Hematopoietic multipotent progenitor cell treated with erythropoietin and hydrocortisone succinate and interleukin-3 and kit ligand, for 15 days (in vitro differentiated cells): ENCODE measurements at regions not wholly inside any gene's neighbourhood (a gene's known extent, or its start where the extent isn't known, plus 50 kb on each side); places are given as distances from the start of the nearest gene placed in this dataset.

Experiments
- DNase-seq: peaks from one replicate; pipeline ENCODE4 v3.0.0-alpha.2; 2015; ENCODE audit warnings: low spot score

DNA sequence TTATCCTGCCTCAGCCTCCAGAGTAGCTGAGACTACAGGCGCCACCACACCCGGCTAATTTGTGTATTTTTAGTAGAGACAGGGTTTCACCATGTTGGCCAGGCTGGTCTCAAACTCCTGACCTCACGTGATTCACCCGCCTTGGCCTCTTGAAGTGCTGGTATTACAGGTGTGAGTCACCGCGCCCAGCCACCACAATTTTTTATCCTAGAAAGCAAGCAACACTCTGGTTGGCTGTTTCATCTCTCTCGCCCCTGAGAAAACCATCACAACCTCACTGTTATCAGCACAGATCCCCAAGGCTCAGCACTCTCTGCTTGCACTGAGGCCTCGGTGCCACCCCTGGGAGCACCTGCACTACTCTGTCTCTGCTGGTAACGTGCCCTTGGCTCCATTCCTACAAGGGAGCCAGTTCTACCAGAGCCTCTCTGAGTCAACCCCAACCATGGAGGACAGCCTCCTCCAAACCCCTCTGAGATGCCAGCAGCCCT, 134.8 kb upstream of the AGAP1 start:
- no peak for DNase-seq

DNA sequence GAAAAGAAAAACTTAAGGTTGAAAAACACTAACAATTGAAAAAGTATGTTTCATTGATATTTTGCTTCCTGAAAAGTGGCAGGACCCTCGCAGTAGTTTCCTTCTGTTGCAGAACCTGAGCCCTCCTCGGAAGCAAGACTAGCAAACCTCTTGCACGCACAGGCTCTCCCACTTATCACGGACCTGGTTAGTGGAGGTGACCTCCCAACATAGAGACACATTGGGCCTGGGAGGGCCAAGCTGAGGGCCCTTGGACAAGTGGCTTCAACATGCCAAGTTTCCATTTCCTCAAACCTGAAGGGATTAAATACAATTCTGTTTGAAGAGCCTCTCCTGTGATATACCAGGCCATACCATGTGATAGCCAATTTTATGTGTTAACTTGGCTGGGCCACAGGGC, 133.4 kb upstream of the AGAP1 start:
- no peak for DNase-seq

DNA sequence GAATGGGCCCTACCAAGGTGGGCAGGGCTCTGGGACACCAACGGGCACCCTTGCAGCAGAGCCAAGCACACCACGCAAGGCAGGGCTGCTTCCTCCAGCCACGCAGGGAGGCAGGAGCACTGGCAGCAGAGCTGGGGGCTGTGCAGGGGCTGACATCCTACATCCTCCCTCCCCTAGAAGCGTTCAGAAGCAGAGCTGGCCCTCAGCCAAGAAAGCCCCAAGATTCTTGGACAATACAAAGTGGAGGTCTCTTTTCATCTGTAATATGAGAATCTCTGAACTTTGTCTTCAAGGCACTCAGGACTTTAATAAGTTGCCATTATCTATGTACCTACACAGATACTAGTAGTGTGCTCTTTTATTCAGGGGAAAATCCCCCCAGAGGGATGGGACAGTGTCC, 128.1 kb upstream of the AGAP1 start:
- no peak for DNase-seq

DNA sequence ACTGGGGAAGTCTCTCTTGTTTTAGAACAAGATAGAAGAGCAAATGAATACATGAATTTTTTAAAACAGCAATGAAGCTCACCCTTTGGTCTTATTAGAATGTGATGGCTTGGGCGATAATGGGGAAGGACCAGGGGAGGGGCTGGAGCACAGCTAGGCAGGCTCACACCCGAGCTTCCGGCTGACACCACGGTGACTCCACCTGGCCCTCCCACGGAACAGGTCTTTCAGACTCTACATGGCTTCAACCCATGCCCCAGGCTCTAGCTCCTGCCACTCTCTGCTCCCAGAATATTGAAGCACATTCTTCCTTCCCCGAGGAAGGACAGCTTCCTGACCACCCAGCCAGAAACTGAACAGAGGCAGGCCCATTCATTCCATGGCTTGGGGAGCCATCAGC, 127.5 kb upstream of the AGAP1 start:
- DNase-seq, result no peak

DNA sequence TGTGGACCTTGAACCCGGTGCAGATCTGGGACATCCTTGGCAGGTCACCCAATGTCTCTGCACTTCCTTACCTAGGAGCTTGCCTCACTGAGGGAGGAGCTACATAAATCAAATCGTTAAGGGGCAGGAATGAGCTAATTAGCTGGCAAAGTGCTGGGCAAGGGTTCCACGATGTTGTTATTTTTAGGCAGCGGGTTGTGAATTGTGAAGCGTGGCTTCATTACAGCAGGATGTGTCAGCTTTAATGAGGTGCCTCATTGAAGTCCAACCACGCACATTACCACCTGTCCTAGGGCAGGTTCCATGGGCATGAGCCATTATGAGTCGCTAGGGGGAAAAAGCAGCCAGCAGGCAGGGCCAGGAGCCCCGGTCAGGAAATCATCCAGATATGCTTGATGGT, 127.0 kb upstream of the AGAP1 start:
- no peak for DNase-seq

DNA sequence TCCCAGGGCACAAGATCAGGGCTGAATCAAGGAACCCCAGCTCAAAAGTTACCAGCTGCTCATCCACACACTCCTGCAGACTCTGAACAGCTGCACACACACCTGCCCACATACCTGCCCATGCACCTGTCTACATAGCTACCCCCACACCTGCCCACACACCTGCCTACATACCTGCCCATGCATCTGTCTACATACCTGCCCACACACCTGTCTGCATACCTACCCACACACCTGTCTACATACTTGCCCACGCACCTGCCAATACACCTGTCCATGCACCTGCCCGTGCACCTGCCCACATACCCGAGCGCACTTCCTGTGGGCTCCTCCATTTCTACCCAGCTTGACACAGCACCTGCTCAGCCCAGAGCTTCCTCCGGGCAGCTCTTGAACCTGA, 122.8 kb upstream of the AGAP1 start:
- DNase-seq, result no peak

DNA sequence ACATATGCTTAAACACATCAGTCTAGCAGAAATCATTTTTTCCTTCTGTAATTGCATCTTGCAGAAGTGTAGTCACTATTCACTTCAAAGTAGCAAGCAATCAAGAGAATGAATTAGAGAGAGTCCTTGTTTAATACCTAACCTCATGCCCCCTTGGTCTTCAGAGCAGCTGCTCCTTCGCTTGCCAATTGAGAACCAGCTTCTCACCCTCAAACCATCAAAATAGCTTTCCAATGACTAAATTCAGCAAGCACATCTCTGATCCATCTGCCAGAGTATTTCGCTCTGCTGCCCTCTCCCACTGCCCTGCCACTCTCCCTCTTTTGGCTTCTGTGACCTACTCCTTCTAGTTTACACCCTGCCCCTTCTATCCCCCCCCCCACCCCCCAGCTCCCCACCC, 120.7 kb upstream of the AGAP1 start:
- DNase-seq, result no peak

DNA sequence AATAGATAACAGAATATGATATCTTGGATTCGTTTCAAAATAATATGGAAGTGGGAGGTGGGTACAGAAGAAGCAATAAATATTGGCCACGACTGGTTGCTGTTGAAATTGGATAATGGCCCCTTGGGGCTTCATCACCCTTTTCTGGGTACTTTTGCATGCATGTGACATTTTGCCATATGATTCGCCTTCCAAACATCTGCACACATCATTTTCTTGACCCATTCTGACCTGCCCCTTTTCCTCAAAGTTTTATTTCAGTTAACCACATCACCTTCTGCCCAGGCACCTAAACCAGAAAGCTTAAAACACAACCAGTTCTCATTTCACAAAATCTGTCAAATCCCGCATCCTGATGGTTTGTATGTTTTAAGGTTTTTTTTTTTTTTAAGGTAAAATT, 116.7 kb upstream of the AGAP1 start:
- DNase-seq, result no peak

DNA sequence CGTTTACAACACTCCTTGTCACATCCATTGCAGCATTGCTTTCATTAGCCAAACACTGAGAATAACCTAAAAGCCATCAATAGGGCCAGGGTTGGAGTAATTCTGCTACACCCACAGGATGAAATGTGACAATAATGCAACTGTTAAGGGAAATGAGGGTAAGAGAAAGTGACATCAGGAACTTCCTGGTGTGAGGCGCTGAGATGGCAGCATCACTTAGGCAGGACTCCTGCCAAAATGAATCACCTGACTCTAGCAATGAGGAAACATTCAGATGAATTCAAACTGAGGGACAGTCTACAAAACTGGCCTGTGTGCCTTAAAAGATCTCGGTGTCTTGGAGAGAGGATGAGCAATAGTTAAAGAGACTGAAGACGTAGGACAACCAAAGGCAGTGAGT, 115.6 kb upstream of the AGAP1 start:
- no peak for DNase-seq

DNA sequence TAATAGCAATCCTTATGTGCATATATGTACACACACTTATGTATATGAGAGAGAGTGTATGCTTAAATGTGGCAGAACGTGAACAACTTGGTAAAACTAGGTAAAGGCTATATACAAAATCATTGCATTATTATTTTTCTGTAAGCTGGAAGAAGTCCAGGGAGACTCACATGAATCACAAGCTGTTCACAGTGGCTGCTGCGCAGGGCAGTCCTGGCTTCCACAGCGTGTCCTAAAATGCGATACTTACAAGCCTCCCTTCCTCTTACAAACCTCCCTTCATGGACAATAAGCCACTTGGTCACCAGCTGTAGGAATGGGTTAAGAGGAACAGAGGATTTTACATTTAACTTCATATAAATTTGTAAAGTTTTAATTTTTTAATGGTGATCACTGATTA, 114.9 kb upstream of the AGAP1 start:
- no peak for DNase-seq

DNA sequence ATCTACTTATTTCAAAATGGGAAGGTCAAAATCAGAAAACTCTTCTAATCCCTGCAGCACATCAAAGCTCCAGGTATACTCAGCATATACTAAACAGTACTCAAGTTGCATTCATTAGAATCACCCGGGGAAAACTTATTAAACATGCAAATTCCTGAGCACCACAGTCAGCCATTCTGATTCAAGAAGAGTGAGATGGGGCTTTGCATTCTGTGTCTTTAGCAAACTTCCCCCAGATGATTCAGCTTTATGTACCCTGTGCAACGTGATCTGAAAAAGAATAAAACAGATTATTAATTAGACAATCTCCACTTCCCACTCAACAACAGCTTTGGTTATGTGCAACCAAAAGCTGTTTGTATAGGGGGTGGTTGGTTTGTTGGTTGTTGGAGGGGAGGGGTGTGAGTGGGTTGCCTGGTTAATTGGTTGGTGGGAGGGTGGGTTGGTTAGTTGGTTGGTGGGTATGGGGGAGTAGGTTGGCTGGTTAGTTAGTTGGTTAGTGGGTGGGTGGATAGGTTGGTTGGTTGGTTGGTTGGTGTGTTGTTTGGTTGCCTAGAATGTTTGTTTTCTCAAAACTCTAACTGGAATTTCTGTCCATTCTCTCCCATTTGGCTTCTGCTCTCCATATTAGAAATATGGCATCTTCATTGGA, 112.5 kb upstream of the AGAP1 start:
- DNase-seq, result no peak

DNA sequence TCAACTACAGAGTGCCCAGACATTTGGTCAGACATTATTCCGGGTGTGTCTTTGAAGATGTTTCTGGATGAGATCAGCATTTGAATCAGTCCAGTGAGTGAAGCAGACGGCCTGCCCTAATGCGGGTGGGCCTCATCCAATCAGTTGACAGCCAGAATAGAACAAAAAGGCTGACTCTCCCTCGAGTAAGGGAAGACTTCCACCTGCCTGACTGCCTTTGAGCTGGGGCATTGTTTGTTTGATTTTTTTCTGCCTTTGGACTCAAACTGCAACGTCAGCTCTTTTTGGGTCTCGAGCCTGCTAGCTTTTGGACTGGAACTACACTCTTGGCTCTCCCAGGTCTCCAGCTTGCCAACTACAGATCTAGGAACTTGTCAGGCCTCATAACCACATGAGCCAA, 111.7 kb upstream of the AGAP1 start:
- no peak for DNase-seq

DNA sequence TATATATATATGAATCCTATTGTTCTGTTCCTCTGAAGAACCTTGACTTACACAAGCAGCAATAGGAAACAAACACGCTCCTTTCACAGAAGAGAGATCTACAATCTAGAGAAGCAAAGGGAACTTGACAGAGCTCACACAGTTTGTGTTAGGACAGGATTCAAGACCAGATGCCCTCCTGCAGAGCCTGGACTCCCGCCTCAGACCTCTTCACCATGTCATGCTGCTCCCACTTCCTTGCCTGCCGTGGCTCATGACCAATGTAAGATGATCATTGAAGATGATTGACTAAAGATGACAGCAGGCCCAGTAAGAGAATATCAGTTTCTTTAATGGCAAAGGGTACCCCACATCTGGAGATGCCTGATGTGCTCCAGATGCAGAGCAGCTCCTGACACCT, 111.2 kb upstream of the AGAP1 start:
- no peak for DNase-seq

DNA sequence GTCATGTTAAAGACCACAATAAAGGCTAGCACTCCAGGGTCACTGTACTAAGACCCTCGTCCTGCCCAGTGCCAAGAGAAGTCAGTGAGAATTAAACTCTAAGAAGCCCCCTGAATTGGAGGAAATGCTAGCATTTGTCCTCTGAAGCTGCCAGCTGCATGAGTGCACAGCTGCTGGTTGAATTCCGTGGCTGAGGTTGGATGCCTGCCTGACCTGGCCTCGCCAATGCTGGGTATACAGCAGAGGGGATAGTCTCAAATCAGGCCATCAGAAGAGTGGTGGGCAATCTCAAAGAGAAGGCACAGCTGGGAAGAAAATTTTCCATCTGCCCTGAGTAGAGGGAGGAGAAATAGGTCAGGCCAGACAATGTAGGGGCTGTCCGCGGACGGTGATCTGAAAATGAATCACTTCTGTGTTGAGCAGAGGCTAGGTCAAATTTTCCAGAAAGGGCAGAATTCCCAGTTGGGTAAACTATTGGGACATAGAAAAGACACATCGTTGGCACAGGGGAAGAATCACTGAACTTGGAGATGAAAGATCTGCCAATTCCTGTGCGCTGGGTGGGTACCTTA, 110.5 kb upstream of the AGAP1 start:
- no peak for DNase-seq

DNA sequence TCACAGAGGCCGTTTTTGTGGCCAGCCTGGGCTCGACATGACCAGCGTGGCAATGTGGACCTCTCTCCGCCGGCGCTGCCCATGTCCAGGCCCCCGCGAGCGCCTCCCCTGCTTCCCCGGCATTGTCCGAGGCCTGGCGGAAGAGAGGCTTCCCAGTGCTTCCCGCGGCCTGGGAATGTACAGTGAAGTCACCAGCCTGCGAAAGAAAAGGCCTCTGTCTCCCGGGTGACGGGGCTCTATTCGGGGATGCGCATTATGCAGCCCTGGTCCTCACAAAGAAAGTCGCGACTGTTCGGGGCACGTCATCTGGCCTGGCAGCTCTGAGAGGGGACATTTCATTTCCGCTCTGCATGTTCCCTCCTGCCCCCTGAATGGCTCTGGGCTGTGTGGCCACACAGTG, 109.2 kb upstream of the AGAP1 start:
- DNase-seq, result no peak

DNA sequence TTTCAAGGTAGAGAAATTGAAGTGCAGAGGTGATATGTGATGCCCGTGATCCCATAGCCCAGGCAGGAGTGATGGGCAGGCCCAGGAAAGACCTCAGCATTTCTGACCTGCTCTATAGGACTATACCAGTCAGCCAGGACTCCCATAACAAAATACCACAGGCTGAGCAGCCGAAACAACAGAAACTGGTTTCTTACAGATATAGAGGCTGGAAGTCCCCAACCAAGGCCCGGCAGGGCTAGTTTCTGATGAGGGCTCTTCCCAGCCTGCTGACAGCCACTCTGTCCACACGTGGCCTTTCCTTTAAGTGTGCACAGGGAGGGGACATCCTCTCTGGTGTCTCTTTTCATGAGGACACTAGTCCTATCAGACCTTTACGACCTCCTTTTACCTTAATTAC, 104.2 kb upstream of the AGAP1 start:
- DNase-seq, result no peak

DNA sequence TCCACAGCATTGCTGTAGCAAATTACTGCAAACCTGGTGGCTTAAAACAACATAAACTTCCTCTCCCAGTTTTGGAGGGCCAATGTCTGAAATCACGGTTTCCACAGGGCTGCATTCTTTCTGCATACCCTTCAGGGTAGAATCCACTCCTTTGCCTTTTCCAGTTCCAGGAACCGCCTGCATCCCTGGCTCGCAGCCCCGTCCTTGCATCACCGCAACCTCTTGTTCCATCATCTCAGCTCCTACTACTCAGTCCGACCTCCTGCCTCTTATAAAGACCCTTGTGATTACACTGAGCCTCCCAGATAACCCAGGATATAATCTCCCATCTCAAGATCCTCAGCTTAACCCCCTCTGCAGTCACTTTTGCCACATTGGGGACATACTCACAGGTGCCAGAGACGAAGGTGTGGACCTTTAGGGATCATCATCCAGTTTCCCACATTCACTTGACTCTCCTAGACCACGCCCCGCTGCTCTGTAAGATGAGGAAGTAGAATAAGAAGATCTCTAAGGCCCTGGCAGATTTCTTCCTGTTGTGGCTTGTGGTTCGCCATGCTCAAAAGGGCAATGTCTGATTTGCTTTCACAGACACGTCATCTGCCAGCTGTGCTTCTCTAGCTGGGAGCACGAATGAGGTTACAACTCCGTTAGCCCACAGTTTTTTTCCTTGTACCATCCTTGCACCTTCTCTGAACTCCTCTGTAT, 103.6 kb upstream of the AGAP1 start:
- no peak for DNase-seq

DNA sequence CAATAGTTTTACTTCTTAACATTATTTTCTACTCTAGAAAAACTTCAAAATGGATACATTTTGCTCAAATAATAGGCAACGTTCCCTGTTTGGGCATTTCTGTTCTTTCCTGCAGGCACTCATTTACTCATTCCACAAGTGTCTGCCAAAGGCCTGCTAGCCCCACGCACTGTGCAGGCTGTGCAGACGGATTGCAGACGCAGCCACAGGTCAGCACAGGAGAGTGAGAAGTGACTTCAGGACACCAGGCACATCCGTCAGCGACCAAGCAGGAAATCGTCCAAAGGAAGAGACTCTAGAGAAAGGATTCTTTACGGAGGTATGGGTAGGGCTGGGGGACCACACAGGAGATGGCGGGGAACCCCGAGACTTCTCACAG, 103.0 kb upstream of the AGAP1 start:
- DNase-seq, result no peak

DNA sequence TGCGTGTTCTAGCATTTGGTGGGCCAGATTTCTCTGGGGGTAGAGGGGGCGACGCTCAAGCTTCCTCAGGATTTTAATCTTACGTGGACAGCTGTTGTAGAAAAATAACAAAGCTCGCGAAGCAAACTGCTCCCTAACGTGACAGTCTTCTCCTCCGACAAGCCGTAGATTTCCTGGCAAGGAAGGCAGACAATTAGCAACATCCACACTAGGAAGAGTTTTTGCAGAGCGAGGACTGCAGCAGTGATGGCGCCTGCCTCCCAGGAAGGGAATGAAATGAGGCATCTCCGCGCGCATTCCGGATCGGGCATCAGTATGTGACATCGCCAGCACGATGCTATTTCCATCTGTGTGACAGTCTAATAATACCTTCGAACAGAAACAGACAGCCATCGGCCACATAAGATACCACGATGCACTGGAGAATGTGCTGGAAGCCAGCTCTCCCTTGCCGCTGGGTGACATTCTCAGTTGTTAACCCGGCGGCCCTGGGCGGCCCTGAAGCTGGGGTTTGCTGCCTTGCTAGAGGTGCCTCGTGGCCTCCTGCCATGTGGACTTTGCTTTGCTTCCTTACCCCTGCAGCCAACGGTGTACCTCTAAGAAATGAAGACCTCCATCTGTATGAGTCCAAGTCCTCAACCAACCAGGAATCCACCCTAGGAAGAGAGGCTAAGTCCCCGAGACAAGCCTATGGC, 101.8 kb upstream of the AGAP1 start:
- DNase-seq, result no peak

DNA sequence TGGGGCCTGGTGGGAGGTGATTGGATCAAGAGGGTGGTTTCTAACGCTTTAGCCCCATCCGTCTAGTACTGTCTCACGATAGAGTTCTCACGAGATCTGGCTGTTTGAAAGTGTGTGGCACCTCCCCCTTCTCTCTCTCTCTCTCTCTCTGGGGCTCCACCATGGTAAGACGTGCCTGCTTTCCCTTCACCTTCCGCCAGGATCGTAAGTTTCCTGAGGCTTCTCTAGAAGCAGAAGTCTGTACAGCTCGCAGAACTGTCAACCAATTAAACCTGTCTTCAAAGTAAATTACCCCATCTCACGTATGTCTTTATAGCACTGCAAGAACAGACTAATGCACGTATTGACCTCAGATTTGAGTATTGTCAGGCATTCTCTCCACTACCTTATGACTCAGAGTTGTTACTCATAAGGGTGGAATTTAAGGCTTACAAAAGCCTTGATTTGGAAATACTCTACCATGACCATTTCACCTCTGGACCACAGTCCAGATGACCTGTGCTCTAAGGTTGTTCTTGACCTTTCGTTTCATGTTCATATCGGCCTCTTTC, 99.5 kb upstream of the AGAP1 start:
- no peak for DNase-seq

DNA sequence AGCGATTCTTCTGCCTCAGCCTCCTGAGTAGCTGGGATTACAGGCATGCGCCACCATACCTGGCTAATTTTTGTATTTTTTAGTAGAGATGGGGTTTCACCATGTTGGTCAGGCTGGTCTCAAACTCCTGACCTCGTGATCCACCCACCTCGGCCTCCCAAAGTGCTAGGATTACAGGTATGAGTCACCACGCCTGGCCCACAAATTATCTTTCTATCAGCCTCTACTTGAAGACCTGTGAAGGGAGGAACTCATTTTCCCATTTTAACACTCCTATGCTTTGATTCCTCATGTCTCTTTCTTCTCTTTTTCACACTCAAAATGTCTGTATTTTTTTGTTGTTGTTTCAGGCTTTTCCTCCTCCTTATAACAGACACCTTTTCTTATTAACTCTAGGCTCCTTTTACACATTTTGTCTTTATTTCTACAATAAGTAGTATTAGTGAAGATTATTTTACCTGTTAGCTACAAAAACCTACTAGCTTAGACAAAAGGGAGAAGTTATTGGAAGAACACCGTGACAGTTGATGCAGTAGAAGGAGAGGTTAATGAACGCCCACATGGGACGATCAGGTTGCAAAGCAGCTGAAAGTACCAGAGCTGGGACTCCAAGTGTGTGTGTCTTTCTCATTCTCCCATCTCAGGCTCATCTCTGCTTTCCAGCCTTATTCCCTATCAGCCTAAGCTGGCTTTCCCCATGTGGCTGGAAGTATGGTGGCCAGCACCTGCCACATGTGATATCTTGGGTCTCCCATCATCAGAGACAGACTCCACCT, 97.6 kb upstream of the AGAP1 start:
- no peak for DNase-seq

DNA sequence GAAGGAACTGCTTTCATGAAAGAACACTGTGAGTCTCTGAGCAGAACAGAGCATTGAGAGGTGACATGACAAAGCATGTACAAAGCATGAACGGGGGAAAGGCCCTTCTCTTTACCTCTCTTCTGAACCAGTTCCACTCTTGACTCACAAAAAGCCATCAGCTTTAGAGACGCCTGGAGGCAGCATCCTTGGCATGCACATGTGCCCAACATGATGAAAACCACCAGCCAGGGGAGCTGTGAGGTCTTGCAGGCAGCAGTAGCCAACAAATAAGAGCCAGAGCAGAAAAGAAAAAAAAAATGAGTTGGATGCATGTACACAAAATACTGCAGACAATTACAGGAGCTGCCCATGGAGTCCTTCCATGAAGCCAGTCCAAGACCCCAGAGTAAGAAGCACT, 95.5 kb upstream of the AGAP1 start:
- no peak for DNase-seq
